SJCRH30 (cell line): ENCODE measurements at regions not wholly inside any gene's neighbourhood (a gene's known extent, or its start where the extent isn't known, plus 50 kb on each side); places are given as distances from the start of the nearest gene placed in this dataset.

Experiments
- DNase-seq, 2 experiments: peaks; one replicate each; pipeline ENCODE4 v3.0.0-alpha.2; 2015 to 2020
- H3K27ac ChIP-seq: fragments of 250-450 bp; sonication (Bioruptor Pico); 2 replicates; pipeline ENCODE4 v1.5.1; 2020; ENCODE audit warnings: mild to moderate bottlenecking, moderate library complexity
- H3K27me3 ChIP-seq: fragments of 250-450 bp; sonication (Bioruptor Pico); 2 replicates; pipeline ENCODE4 v1.5.1; 2020; ENCODE audit warnings: mild to moderate bottlenecking, moderate library complexity
- H3K36me3 ChIP-seq: fragments of 250-450 bp; sonication (Bioruptor Pico); 2 replicates; pipeline ENCODE4 v1.5.1; 2020; ENCODE audit warnings: mild to moderate bottlenecking, moderate library complexity
- H3K4me1 ChIP-seq: fragments of 250-450 bp; sonication (Bioruptor Pico); 2 replicates; pipeline ENCODE4 v1.5.1; 2020; ENCODE audit warnings: mild to moderate bottlenecking, moderate library complexity
- H3K4me3 ChIP-seq: fragments of 250-450 bp; sonication (Bioruptor Pico); 2 replicates; pipeline ENCODE4 v1.5.1; 2020; ENCODE audit warnings: mild to moderate bottlenecking, moderate library complexity
- H3K9me3 ChIP-seq: fragments of 250-450 bp; sonication (Bioruptor Pico); replicated peaks from 2 replicates; pipeline ENCODE4 v1.5.1; 2020; ENCODE audit warnings: mild to moderate bottlenecking, moderate library complexity

- no peak overlapping the region for H3K4me3 ChIP-seq
- no peaks in the 10 kb centered on the region for H3K36me3 ChIP-seq
- no peak overlapping the region for H3K27ac ChIP-seq
- H3K4me1 ChIP-seq = peaks cover 16% of the 10 kb centered on the region
- DNase-seq = peak; percentile 70 to 87
- H3K9me3 ChIP-seq = no peaks in the 10 kb centered on the region
- no peaks in the 10 kb centered on the region for H3K27me3 ChIP-seq
Observed at GRCh38 chr9:105881654-105882349, 187.5 kb downstream of the TMEM38B start.

DNA sequence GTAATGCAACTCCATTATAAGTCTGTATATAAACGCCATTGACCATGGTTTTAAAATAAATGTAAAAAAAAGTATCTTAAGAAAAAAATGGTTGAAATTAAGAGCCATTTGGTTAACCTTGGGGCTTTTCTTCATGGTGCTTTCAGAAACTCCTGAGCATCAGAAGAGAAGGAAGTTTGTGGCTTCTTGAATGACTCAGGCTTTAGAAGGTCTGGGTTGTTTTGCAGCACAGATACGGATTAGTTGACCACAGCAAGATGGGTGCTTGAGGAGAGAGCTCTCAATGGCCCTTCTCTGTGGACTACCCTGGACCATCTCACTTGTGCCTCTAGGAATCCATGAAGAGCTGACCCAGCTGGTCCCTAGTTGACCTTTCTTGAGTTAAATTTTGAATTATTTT lies 189.5 kb downstream of the TMEM38B start:
- H3K9me3 ChIP-seq = no peaks in the 10 kb centered on the region
- H3K27ac ChIP-seq = peak overlapping the region; percentile 32
- H3K4me3 ChIP-seq = no peak overlapping the region
- H3K27me3 ChIP-seq = no peaks in the 10 kb centered on the region
- H3K36me3 ChIP-seq = no peaks in the 10 kb centered on the region
- H3K4me1 ChIP-seq = peaks cover 16% of the 10 kb centered on the region
- no peak for DNase-seq

DNA sequence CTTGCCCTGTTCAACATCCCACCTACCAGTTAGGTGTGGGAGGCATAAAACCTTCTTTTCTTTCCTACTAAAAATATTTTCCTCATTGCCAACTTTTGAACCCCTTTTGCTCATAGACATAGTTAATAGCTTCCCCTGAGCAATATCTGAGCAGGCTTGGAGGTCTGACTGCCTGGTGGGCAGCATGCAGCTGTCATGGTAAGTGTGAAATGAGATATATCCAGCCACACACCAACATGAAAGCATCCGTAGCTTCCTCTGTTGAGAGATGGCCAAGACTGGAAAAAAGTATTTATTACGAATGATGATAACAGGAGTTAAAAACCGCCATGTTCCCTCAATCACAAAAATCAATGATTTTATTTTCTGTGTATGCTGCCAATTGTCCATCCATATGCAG lies 190.1 kb downstream of the TMEM38B start:
- Histone ChIP-seq H3K36me3 (no peaks in the 10 kb centered on the region), H3K4me3 (no peak overlapping the region), H3K9me3 (no peaks in the 10 kb centered on the region), H3K4me1 (peaks cover 16% of the 10 kb centered on the region), H3K27me3 (no peaks in the 10 kb centered on the region), H3K27ac (peak overlapping the region; percentile 32)
- DNase-seq = peak; percentile 63 to 74

- Histone ChIP-seq H3K27ac (no peak overlapping the region), H3K27me3 (no peaks in the 10 kb centered on the region), H3K36me3 (no peaks in the 10 kb centered on the region), H3K4me1 (peaks cover 22% of the 10 kb centered on the region), H3K4me3 (no peak overlapping the region), H3K9me3 (no peaks in the 10 kb centered on the region)
- DNase-seq = peak in 1 of 2 experiments; percentile 27
Observed at GRCh38 chr9:105886136-105886535, 191.8 kb downstream of the TMEM38B start.

- no peaks in the 10 kb centered on the region for H3K36me3 ChIP-seq
- DNase-seq = peak; percentile 38 to 63
Observed at GRCh38 chr9:105887679-105888078, 193.3 kb downstream of the TMEM38B start.

DNA sequence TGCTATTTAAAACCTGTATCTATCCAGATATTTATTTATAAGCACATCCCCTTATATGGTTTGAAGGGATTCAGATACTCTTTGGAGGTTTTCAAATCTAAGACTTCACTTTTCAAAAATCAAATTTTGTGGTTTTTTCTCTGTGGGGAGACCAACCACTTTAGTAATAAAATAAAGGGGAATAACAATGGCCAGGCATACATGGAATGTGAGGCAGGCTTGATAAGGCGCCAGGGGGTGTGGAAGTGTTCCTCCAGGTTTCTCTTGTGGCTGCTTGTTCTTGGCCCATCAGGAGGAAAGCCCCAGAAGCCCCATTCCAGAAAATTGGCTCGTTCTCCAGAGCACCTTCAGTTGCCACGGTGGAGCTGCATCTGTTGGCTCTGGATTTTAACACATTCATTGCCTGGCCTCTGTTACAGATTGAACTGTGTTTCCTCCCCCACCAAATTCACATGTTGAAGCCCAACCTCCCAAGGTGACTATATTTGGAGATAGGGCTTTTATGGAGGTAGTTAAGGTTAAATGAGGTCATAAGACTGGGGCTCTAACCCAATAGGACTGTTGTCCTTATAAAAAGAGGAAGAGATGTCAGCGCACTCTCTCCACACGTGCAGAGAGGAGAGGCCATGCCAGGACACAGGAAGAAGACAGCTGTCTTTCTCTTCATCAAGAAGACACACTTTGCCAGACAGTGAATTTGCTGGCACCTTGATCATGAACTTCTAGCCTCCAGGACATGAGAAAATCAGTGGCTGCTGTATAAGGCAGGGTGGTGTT lies 195.9 kb downstream of the TMEM38B start:
- H3K36me3 ChIP-seq = no peaks in the 10 kb centered on the region
- H3K9me3 ChIP-seq = no peaks in the 10 kb centered on the region
- no peak overlapping the region for H3K4me3 ChIP-seq
- no peak for DNase-seq
- no peak overlapping the region for H3K27ac ChIP-seq
- H3K27me3 ChIP-seq = no peaks in the 10 kb centered on the region
- H3K4me1 ChIP-seq = peaks cover 6% of the 10 kb centered on the region

More at GRCh38 chr9:105887679-105888078, 193.3 kb downstream of the TMEM38B start:
- Histone ChIP-seq H3K27ac (no peak overlapping the region), H3K4me1 (peaks cover 22% of the 10 kb centered on the region), H3K27me3 (no peaks in the 10 kb centered on the region), H3K9me3 (no peaks in the 10 kb centered on the region), H3K4me3 (no peak overlapping the region)

DNA sequence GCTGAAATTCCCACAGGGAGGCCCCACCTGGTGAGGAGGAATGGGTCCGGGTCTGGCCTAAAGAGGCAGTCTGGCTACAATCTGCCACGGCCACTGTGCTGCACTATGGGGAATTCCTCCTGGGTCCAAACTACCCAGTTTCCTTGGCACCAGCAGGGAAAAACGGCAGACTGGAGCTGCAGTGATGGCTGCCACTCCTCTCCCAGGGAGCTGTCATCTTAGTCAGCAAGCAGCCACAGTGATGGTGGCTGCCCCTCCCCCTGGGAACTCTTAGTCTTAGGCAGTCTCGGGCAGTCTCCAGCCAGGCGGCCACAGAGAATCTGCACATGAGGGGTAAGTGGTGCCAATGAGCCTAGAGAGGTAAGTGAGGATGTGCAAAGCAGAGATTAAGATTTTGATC lies 205.8 kb downstream of the TMEM38B start:
- Histone ChIP-seq H3K27me3 (no peaks in the 10 kb centered on the region), H3K4me3 (no peak overlapping the region), H3K27ac (no peak overlapping the region), H3K9me3 (no peaks in the 10 kb centered on the region), H3K36me3 (no peaks in the 10 kb centered on the region), H3K4me1 (no peaks in the 10 kb centered on the region)
- no peak for DNase-seq

- H3K9me3 ChIP-seq = no peaks in the 10 kb centered on the region; the same call in 1 of the 2 replicates
- no peaks in the 10 kb centered on the region for H3K27me3 ChIP-seq
- no peaks in the 10 kb centered on the region for H3K4me1 ChIP-seq
- DNase-seq = peak; percentile 58 to 80
- H3K36me3 ChIP-seq = no peaks in the 10 kb centered on the region
- no peak overlapping the region for H3K4me3 ChIP-seq
- no peak overlapping the region for H3K27ac ChIP-seq
Observed at GRCh38 chr9:105901514-105902109, 207.3 kb downstream of the TMEM38B start.

GRCh38 chr9:105908069-105908468 lies 213.7 kb downstream of the TMEM38B start:
- H3K4me1 ChIP-seq = peaks cover 18% of the 10 kb centered on the region; the same call in 1 of the 2 replicates
- H3K4me3 ChIP-seq = no peak overlapping the region

DNA sequence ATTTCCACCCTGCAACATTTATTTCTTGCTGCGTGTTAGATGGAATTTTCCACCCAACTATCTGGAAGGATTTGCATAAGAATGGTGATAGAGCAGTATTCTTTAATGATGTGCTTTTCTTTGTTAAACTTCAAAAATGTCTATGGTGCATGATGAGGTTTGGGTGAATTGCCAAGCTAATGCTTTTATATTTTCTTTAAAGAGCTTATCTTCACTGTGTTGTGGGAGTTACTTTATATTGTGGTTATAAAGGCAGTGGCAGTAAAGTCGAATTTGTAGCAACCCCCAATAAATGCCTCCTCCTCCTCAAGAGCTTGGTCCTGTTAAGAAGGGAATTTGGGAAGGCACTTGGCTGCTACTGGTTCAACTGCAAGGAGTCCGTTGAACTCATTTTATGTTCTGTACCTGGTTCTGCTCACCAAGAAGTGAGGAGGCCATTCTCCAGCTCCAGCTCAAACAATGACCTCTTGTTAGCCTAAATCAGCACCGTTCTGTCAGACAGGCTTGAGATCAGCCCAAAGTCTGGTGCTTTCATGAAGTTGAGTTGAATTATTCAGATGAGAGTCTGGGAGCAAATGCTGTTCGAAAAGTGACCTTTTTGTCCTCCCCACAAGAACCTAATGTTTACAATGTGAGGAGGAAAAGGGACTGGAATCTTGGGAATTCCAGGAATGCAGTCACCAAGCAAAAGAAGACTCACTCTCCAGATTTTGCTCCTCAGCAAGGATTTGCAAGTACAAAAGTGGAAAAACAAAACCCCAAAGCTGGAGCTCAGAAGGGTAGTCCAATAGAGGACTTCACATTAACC lies 217.0 kb downstream of the TMEM38B start:
- Histone ChIP-seq H3K27ac (no peak overlapping the region; the same call in 1 of the 2 replicates), H3K9me3 (no peaks in the 10 kb centered on the region), H3K36me3 (no peaks in the 10 kb centered on the region), H3K27me3 (no peaks in the 10 kb centered on the region), H3K4me3 (no peak overlapping the region), H3K4me1 (peaks cover 19% of the 10 kb centered on the region; the same call in 1 of the 2 replicates)
- DNase-seq = peak; percentile 19 to 34

More at GRCh38 chr9:105908069-105908468, 213.7 kb downstream of the TMEM38B start:
- DNase-seq = no peak
- Histone ChIP-seq H3K36me3 (no peaks in the 10 kb centered on the region), H3K27ac (no peak overlapping the region), H3K9me3 (no peaks in the 10 kb centered on the region; the same call in 1 of the 2 replicates), H3K27me3 (no peaks in the 10 kb centered on the region)

DNA sequence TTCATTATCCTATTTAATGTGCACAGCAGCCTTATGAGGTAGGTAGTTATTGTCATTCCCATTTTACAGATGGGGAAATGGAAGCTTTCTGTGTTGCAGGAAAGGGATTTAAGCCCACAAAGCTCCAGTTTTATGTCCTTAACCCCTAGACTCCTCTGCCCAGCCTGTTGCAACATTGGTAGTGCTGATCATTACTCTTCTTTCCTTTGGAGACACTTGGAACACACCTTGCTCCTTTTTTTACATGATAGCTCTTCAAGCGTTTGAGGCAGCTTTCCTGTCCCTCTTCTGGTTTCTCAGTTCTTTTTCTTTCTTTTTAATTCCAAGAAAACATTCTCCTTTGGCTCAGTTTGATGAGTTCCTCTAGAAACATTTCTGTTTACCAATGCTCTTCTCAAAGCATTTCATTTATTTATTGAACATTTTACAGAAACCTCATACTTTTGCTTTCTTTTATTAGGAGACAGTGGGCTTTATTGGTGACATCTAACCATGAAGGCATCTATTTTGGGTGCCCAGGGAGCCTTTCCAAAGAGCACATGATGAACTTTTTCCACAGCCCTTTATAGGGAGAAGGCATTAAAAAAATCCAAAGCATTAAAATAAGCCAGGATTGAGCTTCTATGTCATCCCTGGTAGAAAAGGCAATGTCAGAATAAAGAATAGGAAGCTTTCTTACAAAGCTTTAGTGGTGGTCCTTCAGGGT lies 218.0 kb downstream of the TMEM38B start:
- no peaks in the 10 kb centered on the region for H3K36me3 ChIP-seq
- no peak overlapping the region for H3K4me3 ChIP-seq
- no peak overlapping the region for H3K27ac ChIP-seq
- no peaks in the 10 kb centered on the region for H3K9me3 ChIP-seq
- H3K4me1 ChIP-seq = peaks cover 19% of the 10 kb centered on the region; the same call in 1 of the 2 replicates
- no peak for DNase-seq
- H3K27me3 ChIP-seq = no peaks in the 10 kb centered on the region

GRCh38 chr9:105912863-105913516 lies 218.6 kb downstream of the TMEM38B start:
- Histone ChIP-seq H3K4me3 (no peak overlapping the region), H3K27ac (no peak overlapping the region)
- DNase-seq = peak; percentile 9 to 36

DNA sequence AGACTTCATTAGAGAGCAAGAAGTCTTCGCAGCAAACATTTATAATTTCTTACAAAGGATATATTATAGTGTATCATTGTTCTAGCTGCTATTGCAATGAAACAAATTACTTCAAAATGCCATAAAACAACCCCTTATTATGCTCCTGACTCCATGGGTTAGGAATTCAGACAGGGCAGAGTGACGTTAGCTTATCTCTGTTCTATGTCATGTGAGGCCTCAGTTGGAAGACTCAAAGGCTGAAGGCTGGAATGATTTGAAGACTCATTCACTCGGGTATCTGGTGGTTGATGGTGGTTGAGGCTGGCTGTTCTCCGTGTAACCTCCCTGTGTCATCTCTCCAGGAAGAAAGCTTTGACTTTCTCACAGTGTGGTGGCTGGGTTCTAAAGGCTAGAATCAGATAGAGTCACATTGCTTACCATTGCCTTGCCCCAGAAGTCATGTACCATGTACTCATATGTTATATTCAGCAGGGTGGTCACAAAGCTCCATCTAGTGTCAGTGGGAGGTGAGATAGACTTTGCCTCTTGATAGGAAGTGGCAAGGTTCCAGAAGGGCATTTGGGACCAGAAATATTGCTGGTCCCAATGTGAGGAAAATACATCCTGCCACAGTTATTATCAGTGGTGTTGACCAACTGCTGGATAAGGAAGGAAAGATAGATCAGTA lies 226.9 kb downstream of the TMEM38B start:
- no peaks in the 10 kb centered on the region for H3K36me3 ChIP-seq
- H3K4me1 ChIP-seq = no peaks in the 10 kb centered on the region
- H3K27me3 ChIP-seq = no peaks in the 10 kb centered on the region
- DNase-seq = no peak
- H3K9me3 ChIP-seq = no peaks in the 10 kb centered on the region; the same call in 1 of the 2 replicates
- H3K27ac ChIP-seq = no peak overlapping the region
- H3K4me3 ChIP-seq = no peak overlapping the region

More at GRCh38 chr9:105912863-105913516, 218.6 kb downstream of the TMEM38B start:
- no peaks in the 10 kb centered on the region for H3K9me3 ChIP-seq
- H3K36me3 ChIP-seq = no peaks in the 10 kb centered on the region
- H3K4me1 ChIP-seq = peaks cover 19% of the 10 kb centered on the region; the same call in 1 of the 2 replicates
- H3K27me3 ChIP-seq = no peaks in the 10 kb centered on the region
